ENCODE measurements at regions not wholly inside any gene's neighbourhood (a gene's known extent, or its start where the extent isn't known, plus 50 kb on each side); places are given as distances from the start of the nearest gene placed in this dataset.

- Mint-ChIP-seq H3K4me3 (no peak overlapping the region), H3K36me3 (ENCODE audit: insufficient read depth) (no peaks in the 10 kb centered on the region), H3K4me1 (ENCODE audit: low read depth) (no peaks in the 10 kb centered on the region), H3K27me3 (ENCODE audit: low read depth) (no peaks in the 10 kb centered on the region), H3K9me3 (no peaks in the 10 kb centered on the region)
- ATAC-seq (no peak), DNase-seq (no peak)
These were observed 451.7 kb upstream of the HS6ST1 start for GRCh38 chr2:128770143-128771085.

DNA sequence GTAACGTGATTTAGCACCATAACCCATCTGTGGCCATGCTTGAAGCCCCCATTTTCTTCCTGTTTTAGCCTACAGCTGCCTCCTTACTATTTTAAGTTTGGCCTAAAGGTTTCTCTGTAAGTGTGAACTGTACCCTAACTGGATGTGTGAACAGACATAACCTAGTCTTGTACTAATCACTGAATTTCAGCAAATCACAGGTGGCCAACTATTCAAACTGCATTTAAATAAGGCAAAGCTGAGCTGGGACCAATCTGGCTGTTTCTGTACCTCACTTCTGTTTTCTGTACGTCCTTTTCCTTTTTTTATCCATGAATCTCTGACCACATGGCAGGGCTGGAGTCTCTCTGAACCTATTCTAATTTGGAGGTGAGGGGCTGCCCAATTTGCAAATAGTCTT is 452.7 kb upstream of the HS6ST1 start:
- H3K4me1 Mint-ChIP-seq (ENCODE audit: low read depth) = no peaks in the 10 kb centered on the region
- DNase-seq (no peak), ATAC-seq (no peak)
- no peaks in the 10 kb centered on the region for H3K9me3 Mint-ChIP-seq
- no peaks in the 10 kb centered on the region for H3K36me3 Mint-ChIP-seq (ENCODE audit: insufficient read depth)
- H3K27me3 Mint-ChIP-seq (ENCODE audit: low read depth) = no peaks in the 10 kb centered on the region
- H3K4me3 Mint-ChIP-seq = no peak overlapping the region

DNA sequence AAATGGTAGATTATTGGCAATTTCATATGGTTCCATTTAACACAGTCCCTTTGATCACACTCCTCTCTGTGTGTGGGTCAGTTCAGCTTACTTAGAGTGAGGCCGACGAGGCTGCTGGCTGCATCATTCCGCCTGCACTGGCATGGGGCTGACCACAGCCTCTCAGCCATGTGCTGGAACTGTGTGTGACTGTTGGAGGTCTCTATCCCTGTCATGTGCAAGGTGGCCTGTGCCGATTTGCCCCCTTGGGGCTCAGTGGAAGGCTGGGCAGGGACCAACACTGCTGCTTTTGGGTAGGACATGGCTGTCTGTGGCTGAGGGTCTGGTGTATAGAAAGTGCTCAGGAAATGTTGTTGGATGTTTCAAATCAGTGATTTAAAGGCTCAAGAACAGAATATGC is 454.0 kb upstream of the HS6ST1 start:
- Mint-ChIP-seq H3K4me1 (ENCODE audit: low read depth) (no peaks in the 10 kb centered on the region), H3K36me3 (ENCODE audit: insufficient read depth) (no peaks in the 10 kb centered on the region), H3K9me3 (no peaks in the 10 kb centered on the region), H3K27me3 (ENCODE audit: low read depth) (no peaks in the 10 kb centered on the region), H3K4me3 (no peak overlapping the region)
- ATAC-seq (no peak), DNase-seq (no peak)

DNA sequence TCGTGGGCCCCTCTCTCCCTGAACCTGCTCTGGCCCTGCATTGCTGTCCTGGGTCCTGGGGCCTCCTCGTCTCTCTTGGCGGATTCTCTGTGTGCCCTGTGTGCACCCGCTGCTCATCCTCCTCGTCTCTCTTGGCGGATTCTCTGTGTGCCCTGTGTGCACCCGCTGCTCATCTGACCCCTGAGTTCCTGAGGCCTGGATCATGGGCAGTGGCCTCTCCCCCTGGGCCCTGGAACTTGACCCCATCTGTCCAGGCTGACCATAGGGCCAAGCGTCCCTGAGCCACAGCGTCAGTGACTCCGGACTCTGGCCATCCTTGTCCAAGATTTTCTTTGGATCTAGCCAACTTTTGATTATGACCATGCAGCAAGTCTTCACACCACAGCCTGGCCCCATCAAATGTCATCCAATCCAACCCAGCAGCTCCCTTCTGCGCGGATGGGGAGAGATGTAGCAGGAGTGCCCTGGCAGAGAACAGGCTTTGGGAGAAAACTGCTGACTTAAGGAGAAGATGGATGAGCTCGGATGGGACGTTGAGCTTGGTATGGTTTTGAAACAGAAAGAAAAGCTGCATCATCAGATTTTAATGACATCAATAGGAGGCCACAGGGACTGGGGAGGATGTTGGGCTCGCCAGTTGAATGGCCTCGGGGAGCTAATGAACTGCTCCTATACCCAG is 455.1 kb upstream of the HS6ST1 start:
- no peak for DNase-seq
- no peaks in the 10 kb centered on the region for H3K27me3 Mint-ChIP-seq (ENCODE audit: low read depth)
- no peaks in the 10 kb centered on the region for H3K9me3 Mint-ChIP-seq
- no peaks in the 10 kb centered on the region for H3K36me3 Mint-ChIP-seq (ENCODE audit: insufficient read depth)
- no peak for ATAC-seq
- no peaks in the 10 kb centered on the region for H3K4me1 Mint-ChIP-seq (ENCODE audit: low read depth)
- no peak overlapping the region for H3K4me3 Mint-ChIP-seq

- H3K36me3 Mint-ChIP-seq (ENCODE audit: insufficient read depth) = no peaks in the 10 kb centered on the region
- no peaks in the 10 kb centered on the region for H3K27me3 Mint-ChIP-seq (ENCODE audit: low read depth)
- H3K9me3 Mint-ChIP-seq = no peaks in the 10 kb centered on the region
- DNase-seq (no peak), ATAC-seq (no peak)
- H3K4me3 Mint-ChIP-seq = no peak overlapping the region
- H3K4me1 Mint-ChIP-seq (ENCODE audit: low read depth) = no peaks in the 10 kb centered on the region
These were observed 455.9 kb upstream of the HS6ST1 start for GRCh38 chr2:128774320-128775216.

- Mint-ChIP-seq H3K27me3 (ENCODE audit: low read depth) (no peaks in the 10 kb centered on the region), H3K36me3 (ENCODE audit: insufficient read depth) (no peaks in the 10 kb centered on the region), H3K4me1 (ENCODE audit: low read depth) (no peaks in the 10 kb centered on the region), H3K4me3 (no peak overlapping the region), H3K9me3 (no peaks in the 10 kb centered on the region)
- DNase-seq (no peak), ATAC-seq (peak in 1 of 2 donors; percentile 17)
These were observed 456.7 kb upstream of the HS6ST1 start for GRCh38 chr2:128775217-128775913.

DNA sequence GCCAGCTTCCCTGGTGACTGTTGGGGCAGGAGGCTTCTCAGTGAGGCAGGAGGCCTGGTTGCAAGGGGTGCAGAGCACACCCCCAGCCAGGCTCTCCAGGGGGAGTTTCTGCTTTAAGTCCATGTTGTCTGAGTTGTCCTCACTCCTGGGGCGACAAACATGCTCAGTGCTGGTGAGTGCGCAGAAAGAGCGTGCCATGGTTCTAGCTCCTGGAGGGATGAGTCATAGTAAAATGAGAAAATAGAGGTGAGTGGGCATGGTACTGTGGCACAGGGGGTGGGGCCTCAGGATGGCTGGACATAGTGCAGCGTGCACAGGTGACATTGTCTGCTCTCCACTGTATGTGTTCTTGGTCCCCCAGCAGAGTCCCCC is 457.2 kb upstream of the HS6ST1 start:
- Mint-ChIP-seq H3K4me1 (ENCODE audit: low read depth) (no peaks in the 10 kb centered on the region), H3K36me3 (ENCODE audit: insufficient read depth) (no peaks in the 10 kb centered on the region), H3K9me3 (no peaks in the 10 kb centered on the region), H3K4me3 (no peak overlapping the region), H3K27me3 (ENCODE audit: low read depth) (no peaks in the 10 kb centered on the region)
- ATAC-seq (no peak), DNase-seq (no peak)

GRCh38 chr2:128776461-128777195 is 458.0 kb upstream of the HS6ST1 start:
- no peaks in the 10 kb centered on the region for H3K4me1 Mint-ChIP-seq (ENCODE audit: low read depth)
- ATAC-seq = no peak

DNA sequence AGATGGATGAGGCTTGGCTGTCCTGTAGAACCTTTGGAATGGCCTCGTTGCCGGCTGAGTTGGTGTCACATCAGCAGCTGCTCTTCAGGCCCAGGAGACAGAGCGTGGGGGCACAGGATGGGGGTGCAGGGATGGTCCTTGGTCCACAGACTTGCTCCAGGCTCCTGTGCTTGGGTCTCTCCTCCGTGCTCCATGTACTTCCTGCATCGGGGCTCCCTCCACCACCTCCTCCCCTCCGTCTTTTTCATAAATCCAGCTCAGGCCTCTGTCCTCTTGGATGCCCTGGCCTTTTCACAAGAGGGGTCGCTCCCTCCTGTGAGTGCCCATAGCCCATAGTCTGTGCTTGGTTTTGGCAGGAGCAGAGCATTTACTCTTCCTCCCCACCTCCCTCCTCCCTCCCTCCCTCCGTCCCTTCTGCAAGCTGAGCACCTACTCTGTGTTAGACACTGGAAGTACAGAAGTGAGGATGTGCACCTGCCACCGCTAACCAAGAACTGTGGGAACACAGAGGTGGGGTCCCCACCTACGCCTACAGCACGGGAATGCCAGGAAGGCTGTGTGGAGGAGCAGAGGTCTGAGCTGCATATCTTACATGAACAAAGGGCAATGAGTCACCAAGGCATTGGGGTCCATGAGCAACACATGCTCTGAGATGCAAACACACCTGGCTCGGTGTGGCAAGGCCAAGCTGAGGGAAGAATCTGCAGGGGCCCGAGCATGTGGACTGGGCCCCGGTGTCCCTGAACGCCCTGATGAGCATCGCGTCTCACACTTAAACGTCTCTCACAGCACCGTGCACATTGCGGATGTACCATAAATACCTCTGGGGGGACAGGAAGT is 458.7 kb upstream of the HS6ST1 start:
- Mint-ChIP-seq H3K27me3 (ENCODE audit: low read depth) (no peaks in the 10 kb centered on the region), H3K36me3 (ENCODE audit: insufficient read depth) (no peaks in the 10 kb centered on the region), H3K4me3 (no peak overlapping the region), H3K9me3 (no peaks in the 10 kb centered on the region), H3K4me1 (ENCODE audit: low read depth) (no peaks in the 10 kb centered on the region)
- ATAC-seq (no peak), DNase-seq (no peak)

More at GRCh38 chr2:128776461-128777195, 458.0 kb upstream of the HS6ST1 start:
- Mint-ChIP-seq H3K36me3 (ENCODE audit: insufficient read depth) (no peaks in the 10 kb centered on the region), H3K27me3 (ENCODE audit: low read depth) (no peaks in the 10 kb centered on the region), H3K9me3 (no peaks in the 10 kb centered on the region), H3K4me3 (no peak overlapping the region)
- DNase-seq = no peak

DNA sequence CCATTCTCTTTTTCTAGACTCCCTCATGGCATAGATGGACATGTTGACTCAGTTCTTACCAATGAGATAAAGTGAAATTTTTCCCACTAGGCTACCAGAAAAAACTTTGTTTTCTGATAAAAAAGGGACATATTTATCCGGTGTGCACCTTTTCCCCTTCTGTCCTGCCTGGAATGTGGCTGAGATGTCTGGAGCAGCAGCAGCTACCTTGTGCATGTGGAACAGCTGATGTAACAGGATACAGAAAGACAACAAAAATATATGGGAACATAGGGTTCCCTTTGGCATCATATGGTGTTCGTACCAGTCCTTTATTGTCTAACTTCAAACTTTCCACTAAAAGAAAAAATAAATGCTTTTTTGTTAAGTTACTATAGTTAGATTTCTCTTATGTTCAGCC is 460.2 kb upstream of the HS6ST1 start:
- Mint-ChIP-seq H3K4me3 (no peak overlapping the region), H3K27me3 (ENCODE audit: low read depth) (peaks cover 5% of the 10 kb centered on the region), H3K36me3 (ENCODE audit: insufficient read depth) (no peaks in the 10 kb centered on the region), H3K4me1 (ENCODE audit: low read depth) (no peaks in the 10 kb centered on the region), H3K9me3 (no peaks in the 10 kb centered on the region)
- ATAC-seq (no peak), DNase-seq (no peak)

DNA sequence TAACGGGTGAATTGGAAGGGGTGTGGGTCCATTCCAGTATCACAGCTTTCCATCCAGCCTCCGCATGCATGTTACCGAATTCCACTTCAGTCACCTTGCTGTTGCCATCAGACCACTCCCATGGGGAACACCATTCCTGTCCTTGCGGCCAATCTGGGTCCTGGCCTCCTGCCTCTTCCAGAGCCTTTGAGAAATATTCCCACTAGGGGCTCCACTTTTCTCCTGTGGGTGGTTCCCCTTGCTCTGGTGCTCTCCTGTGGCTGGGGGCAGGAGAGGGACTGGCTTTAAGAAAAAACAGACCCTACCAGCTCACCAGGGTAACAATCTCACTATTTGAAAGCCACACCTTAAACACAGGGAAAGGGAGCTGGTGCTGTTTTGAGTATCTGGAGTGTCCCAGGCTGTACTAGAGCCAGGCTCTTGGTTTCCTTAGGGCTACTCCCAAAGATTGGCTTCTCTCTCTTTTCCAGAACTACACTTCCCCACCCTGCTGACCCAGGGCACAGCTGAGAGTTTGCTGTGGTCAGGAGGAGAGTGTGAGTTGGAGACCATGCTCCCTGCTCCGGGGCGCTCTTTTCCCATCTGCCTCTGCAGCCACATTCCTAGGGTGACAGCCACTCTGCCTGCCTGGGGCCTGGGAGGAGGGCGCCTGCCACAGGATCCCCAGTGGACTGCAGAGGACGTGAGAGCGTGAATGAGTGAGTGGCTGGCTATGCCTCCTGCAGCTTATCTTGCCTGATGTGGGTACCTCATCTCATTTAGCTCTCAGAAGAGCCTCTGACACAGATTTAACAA is 460.8 kb upstream of the HS6ST1 start:
- DNase-seq (no peak), ATAC-seq (no peak)
- Mint-ChIP-seq H3K27me3 (ENCODE audit: low read depth) (peaks cover 5% of the 10 kb centered on the region), H3K4me3 (no peak overlapping the region), H3K36me3 (ENCODE audit: insufficient read depth) (no peaks in the 10 kb centered on the region), H3K9me3 (no peaks in the 10 kb centered on the region), H3K4me1 (ENCODE audit: low read depth) (no peaks in the 10 kb centered on the region)

DNA sequence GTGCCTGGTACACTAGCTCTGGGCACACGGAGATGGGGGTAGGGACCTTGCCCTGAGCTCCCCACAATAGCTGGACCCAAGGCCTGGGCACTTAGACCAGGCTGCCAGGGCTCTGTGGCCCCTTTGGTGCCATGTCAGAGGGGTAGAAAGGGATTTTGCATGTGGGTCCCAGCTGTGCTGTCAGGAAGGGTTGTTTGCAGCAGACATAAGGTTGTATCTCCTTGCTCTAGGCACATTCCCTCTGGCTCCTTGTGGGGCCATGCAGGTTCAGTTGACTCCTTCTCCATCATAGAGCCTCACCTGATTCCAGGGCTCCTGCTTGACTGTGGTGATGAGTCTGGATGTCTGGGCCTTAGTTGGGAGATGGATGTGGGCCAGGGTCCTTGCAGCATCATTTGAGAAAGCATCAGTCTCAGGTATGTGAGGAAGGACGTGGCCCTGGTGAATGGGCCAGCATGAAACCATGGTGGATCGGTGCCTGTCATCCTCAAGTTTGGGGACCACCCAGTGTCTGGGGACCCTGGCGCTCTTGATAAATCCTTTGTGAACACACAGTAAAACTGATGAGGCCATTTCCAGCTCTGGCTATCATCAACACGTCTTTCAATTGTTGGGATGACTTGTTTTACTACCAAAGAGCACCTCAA is 461.9 kb upstream of the HS6ST1 start:
- Mint-ChIP-seq H3K36me3 (ENCODE audit: insufficient read depth) (no peaks in the 10 kb centered on the region), H3K4me1 (ENCODE audit: low read depth) (no peaks in the 10 kb centered on the region), H3K27me3 (ENCODE audit: low read depth) (peaks cover 5% of the 10 kb centered on the region), H3K9me3 (no peaks in the 10 kb centered on the region), H3K4me3 (no peak overlapping the region)
- ATAC-seq (no peak), DNase-seq (no peak)

Measured in activated T-cell treated with anti-CD3 and anti-CD28 coated beads, Interleukin-2, amount 50 U/mL, for 4 hours (primary cell).